ENCODE measurements at regions not wholly inside any gene's neighbourhood (a gene's known extent, or its start where the extent isn't known, plus 50 kb on each side); places are given as distances from the start of the nearest gene placed in this dataset.

DNA sequence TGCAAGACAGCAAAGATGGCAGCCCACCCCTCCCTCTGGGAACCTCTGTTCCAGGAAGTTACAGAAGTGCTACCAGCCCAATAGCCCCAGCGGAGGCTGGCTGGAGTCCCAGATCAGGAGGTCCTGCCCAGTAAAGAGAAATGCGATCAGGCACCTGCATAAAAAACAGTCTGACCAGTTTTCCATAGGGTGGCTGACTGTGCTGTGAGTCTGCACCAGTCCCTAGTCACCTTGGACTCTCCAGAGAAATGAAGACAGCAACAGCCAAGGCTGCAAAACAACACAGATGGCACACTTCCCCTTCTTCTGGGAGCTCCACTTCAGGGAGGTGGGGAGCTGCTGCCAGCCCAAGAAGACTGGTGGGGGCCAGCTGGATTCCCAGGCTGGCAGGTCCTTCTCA is 265.5 kb upstream of the PCSK5 start:
- no peak for DNase-seq

GRCh38 chr9:75626860-75627259 is 263.6 kb upstream of the PCSK5 start:
- no peak for DNase-seq

DNA sequence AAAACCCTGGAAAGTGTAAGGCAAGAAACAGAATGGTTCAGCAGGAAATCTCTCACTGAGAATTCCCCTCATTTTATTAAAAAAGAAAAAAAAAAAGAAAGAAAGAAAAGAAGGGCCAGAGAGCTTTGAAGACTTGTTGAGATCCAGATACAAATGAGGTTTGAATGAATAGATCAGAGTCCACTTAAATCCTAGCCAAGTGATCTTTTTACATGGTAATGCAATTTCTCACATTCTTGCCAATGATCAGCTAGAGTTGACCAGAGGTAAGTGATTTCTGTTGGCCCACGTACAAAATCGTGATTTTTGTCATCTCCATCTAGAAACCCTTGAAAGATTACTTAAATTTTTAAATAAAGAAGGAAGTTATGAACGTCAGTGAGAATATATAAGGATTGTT is 261.5 kb upstream of the PCSK5 start:
- no peak for DNase-seq

DNA sequence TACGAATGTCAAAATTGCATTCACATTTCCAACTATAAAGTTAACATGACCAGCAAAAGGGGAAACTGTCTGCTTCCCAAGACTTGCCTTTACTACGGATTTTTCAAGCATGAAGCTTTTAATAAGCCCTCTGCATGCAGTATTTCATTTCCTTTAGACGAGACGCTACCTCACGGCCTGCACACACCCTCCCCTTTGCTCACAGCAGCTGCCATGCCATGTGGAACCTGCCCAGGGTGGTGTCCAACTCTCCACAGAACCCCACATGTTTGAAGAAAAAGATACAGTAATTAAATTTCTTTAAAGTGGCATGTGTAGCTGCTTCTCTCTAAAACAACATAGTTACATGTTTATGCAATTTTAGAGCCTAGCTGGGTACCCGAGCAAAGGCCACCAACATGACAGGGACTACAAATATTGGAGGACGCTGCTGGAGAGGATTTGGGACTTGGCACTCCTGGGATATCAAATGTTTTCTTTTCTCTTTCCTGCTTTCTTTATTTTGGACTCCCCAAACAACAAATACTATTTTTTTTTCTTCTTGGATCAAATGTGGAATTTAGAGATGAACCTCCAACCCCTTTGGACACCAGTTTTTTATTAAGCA is 256.9 kb upstream of the PCSK5 start:
- DNase-seq: no peak

DNA sequence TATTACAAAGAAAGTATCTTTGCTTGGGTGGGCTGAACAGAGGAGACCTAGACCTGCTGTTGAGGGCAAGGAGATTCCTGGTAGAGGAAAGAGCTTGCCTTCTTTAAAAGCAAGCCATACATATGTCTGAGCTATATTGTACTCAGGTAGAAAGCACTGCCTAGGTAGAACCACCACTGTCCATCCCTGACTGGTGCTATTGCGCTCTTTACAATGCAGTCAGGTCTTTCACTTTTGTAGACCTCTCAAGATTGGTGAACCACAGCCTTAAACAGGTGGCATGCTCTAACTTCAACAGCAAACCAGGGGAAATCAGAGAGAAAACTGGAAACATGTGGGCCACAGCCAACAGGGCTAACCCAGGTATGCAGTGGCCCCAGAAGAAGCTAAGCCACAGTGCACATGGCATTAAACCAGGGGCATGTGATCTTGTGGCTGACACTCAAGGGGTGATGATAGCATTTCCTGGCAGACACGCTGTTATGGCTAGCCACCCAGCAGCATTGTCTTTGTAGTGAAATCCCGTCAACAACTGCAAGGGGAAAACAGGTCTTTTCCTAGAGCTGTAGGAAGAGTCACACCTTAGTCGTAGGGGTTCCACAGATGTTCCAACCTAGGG is 253.9 kb upstream of the PCSK5 start:
- no peak for DNase-seq

DNA sequence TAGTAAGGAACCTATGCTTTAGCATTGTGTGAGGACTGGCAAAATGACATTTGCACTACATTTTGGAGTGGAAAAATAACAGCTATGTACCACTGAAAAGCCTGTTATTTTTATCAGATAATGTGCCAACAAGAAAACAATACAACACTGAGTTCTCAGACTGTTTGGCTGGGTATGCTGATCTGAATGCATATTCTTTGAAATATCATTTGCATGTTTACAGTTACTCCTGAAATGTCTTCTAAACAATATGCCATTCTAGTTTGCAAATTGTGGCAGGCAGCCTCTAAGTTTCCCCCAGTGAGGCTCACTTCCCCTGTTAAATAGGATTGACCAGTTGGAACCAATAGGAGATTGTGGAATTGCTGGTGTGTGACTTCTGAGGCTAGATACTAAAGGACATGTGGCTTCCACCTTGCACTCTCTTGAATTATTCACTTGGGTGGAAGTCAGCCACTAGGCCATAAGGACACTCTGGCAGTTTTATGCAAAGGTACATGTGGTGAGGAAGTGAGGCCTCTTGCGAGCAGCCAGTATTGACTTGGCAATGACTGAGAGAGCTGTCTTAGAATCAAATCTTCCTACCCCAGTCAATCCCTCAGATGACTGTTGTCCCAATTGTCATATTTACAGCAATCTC is 250.4 kb upstream of the PCSK5 start:
- no peak for DNase-seq

DNA sequence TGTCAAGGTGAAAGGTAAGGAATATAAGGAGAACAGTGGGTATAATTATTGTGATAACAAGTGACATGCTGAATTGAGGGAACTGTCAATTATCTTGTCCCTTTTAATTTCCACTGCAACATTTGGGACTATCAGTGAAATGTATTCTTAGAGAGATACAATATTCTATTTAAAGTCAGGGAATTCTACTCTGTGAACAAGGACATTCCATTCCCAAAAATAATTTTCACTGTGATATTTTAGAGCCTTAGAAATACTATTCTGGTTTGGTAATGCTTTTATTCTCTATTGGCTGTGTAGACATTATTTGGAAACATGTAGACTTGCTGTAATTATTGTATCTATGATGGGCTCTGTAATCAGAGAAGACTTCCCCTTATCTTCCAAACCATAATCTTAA is 248.0 kb upstream of the PCSK5 start:
- no peak for DNase-seq

DNA sequence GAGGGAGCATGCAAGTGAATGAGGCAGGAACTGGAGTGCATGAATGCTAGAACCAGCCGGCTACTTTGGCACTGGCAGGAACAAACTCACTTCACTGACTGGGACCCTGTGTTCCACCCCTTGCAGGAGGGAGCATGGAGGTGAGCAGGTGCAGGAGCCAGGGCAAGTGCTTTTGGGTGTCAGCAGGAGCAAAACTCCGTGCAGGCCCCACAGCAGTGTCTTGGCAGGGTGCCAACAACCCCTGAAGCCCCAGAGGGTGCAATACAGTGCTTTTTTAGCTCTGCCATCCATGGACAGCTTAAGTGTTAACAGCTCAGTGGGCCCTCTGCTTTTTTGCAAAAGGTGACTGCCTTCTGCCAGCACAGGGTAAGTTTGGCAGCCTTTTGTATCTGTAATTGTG is 245.8 kb upstream of the PCSK5 start:
- peak; percentile 18 for DNase-seq

DNA sequence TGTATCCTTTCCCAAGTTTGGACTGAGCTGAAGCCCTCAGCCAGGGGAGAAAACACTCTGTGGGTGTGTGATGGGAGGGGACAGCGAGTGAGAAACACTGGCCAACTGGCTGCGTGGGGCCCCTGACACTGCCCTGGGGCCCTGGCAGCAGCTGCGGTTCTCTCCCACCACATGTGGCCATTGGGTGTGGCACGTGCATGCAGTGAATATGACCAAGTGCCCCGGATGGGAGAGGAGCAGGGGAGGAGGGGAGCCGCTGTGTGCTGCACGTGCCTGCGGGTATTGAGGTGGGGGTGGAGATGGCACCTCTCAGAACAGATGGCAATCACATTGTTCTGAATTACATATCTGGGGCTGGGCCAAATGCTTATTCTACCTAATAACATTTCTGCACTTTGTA is 242.4 kb upstream of the PCSK5 start:
- no peak for DNase-seq

DNA sequence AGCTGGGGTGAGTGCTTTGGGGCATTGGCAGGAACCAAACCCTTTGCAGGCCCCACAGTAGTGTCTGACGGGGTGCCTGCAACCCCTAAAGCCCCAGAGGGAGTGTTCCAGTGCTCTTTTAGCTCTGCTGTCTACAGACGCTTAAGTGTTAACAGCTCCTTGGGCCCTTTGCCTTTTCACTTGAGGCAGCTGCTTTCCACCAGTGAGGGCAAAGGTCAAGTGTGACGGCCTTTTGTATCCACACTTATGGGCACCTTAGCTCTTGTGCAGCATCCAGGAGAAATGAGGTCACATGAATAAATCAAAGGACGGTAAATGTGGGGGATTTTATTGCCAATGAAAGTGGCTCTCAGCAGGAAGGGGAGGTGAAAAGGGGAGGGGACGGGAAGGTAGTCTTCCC is 241.4 kb upstream of the PCSK5 start:
- DNase-seq: no peak

DNA sequence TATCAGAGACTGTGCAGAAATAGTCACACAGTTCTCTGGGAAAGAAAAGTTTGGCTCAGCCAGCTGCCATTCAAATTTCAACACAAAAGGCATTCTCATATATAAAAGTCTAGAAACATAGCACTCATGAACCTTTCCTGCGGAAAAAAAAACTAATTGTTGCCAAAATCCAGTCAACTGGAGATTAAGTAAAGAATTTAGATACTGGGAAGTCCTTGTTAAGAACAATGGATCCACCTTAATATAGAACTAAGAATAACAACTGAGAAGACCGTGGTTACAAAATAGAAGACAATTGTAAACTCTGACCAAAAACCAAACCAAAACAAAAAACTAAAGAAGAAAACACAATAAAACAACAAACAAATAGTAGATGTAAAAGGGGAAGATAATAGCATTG is 238.8 kb upstream of the PCSK5 start:
- no peak for DNase-seq

GRCh38 chr9:75653335-75653734 is 237.1 kb upstream of the PCSK5 start:
- no peak for DNase-seq

- DNase-seq: no peak
These were observed 236.7 kb upstream of the PCSK5 start for GRCh38 chr9:75653750-75654149.

- DNase-seq: no peak
These were observed 233.5 kb upstream of the PCSK5 start for GRCh38 chr9:75657015-75657414.

DNA sequence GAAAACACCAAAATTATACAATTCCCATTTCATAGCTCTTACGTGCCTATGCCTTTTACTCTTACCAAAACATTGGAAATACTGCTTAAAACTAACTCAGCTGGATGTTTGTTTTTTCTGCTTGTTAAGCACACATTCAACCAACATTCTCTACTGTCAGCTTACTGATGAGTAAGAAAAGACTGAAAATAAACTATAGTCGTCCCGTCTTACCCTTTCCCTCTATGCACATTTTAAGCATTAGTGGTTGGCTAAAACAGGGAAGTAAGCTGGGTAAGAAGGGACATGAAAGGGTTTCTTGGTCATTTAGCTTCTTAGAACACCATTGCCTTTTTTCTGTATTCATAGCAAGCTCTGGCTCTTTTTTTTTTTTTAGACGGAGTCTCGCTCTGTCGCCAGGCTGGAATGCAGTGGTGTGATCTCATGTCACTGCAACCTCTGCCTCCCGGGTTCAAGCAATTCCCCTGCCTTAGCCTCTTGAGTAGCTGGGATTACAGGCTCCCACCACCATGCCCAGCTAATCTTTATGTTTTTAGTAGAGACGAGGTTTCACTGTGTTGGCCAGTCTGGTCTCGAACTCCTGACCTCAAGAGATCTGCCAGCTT is 232.1 kb upstream of the PCSK5 start:
- DNase-seq: no peak

DNA sequence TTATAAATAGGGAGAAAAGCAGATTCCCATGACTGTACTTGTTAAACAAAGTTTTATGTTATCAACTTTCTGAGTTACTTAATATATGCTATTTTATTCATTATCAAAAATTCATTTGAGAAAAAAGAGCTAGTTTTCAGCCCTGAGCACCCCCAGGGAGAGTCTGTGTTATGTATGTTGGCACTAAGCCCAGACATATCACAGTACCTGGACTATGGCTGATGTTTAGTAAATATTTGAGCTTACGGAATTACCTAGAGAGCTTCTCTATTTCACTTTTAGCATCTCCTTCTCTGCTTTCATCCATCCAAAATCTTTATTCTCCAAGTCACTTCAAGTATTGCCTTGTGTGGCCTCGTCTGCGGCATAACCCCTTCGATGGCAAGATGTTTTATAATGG is 225.9 kb upstream of the PCSK5 start:
- DNase-seq: peak; percentile 56

DNA sequence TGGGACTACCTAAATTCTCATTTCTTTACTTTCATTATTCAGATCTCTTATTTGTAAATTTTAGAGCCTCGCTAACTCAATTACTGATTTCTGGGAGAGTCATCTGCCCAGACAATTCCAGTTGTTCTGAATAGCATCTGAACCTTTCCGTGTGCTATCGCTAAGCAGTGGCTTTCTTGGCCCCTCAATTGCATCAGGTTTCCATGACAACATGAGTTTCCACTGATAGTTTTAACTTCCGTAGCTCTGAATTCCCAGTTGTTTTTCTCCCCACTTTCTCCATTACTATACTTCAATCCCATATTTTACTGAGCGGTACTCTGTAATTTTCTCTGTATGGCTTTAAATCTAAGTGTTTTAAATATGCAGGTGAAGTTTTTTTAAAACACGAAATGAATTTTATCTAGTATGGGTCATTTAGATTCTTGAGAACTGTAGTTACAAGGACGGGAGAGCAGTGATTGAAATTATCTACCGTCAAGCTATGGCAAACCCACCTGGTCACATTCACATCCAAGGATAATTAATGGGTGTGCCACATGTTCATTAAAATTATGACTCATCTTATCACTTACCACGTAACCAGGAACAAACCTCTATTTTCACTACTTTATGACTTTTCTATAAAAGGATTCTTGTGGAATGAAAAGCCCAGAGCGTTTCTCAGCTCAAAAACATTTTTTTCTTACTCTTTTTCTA is 223.5 kb upstream of the PCSK5 start:
- DNase-seq: no peak

GRCh38 chr9:75669721-75670120 is 220.8 kb upstream of the PCSK5 start:
- DNase-seq: no peak

DNA sequence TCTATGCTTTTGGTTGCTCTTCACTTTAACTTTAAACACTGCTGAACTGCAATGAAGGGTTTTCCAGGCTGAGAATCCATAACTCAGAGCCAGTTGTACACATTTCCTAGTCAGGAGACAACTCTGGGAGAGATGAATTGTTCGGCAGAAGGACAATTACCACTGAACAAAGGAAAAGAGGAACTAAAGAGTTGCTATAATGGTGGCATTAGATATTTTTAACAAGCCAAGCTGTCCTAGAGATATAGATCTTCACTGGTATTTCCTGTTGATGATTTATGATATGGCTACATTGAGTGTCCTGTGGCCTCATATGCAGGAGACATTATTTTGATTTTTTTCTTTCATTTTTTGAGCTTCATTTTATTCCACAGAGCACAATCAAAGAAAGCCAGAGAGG is 219.1 kb upstream of the PCSK5 start:
- DNase-seq: no peak

DNA sequence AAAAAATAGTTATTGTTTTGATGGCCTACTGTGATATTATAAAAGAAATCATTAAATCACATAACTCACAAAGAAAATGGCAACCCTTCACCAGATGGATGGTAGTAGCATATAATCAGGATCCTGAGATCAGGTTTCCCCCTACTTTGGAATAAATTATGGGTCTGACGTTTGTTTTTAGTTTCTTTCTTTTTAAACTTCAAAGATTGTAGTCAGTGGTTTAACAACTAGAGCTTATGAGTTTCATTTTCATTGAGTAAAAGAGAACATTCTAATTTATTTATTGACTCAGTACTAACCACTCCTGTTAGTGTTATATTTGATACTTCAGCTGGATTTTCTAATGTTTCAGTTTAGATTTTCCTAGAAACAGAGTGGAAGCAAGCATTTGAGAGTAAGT is 218.0 kb upstream of the PCSK5 start:
- no peak for DNase-seq

- no peak for DNase-seq
These were observed 206.9 kb upstream of the PCSK5 start for GRCh38 chr9:75683591-75683990.

- DNase-seq: no peak
These were observed 205.4 kb upstream of the PCSK5 start for GRCh38 chr9:75685062-75685461.

- DNase-seq: no peak
These were observed 203.0 kb upstream of the PCSK5 start for GRCh38 chr9:75687359-75687953.
